SK-N-SH (cell line): ENCODE measurements at regions not wholly inside any gene's neighbourhood (a gene's known extent, or its start where the extent isn't known, plus 50 kb on each side); places are given as distances from the start of the nearest gene placed in this dataset.

Experiments used
- CTCF ChIA-PET: fragments of 300-600, 350-600 bp; formaldehyde crosslinking; extraction: SDS; loops from one replicate; lab custom pipeline; 2021; lab: Yijun Ruan, JAX
- POLR2A ChIA-PET: fragments of 350-600 bp; sonication (Branson Sonifier 250); formaldehyde crosslinking; extraction: SDS; loops from one replicate; lab custom pipeline; 2020; ENCODE audit warnings: antibody characterized with exemption, inconsistent platforms; lab: Yijun Ruan, JAX
- DNase-seq: peaks from one replicate; pipeline ENCODE4 v3.0.0; 2012
- H2AFZ ChIP-seq: fragments of 200-600 bp; sonication (generic); 2 replicates; pipeline ENCODE4 v1.8.1; 2016; ENCODE audit warnings: antibody characterized with exemption, mild to moderate bottlenecking, low read depth
- H3F3A ChIP-seq: fragments of 200-600 bp; sonication (generic); replicated peaks from 2 replicates; pipeline ENCODE3; 2016; ENCODE audit warnings: antibody characterized with exemption, mild to moderate bottlenecking; ENCODE audit not compliant: insufficient read depth
- H3K27ac ChIP-seq, 2 experiments: fragments of 200-500 bp in 1 of 2; fragments of 200-600 bp in 1 of 2; sonication (Bioruptor generic) in 1 of 2; sonication (generic), shearing (Covaris generic) in 1 of 2; 2 replicates each; pipeline versions ENCODE4 v1.5.1 to v1.6.1; 2014 to 2016; ENCODE audit warnings: low read depth in 2 of 2, inconsistent platforms in 1 of 2, low read length in 1 of 2, mild to moderate bottlenecking in 1 of 2, mixed read lengths in 1 of 2
- H3K27me3 ChIP-seq: fragments of 200-600 bp; sonication (generic), shearing (Covaris generic); 2 replicates; pipeline ENCODE4 v1.6.1; 2016; ENCODE audit warnings: mixed run types; ENCODE audit not compliant: insufficient read depth
- H3K36me3 ChIP-seq, 2 experiments: fragments of 200-500 bp in 1 of 2; fragments of 200-600 bp in 1 of 2; sonication (Bioruptor generic) in 1 of 2; sonication (generic) in 1 of 2; replicated peaks in 1 of 2; 2 replicates each; pipeline versions ENCODE3 to v1.5.1; 2014 to 2016; ENCODE audit warnings: low read length in 1 of 2, mild to moderate bottlenecking in 1 of 2; ENCODE audit not compliant: insufficient read depth in 2 of 2, control insufficient read depth in 1 of 2
- H3K4me1 ChIP-seq, 2 experiments: fragments of 200-500 bp in 1 of 2; fragments of 200-600 bp in 1 of 2; sonication (Bioruptor generic) in 1 of 2; sonication (generic), shearing (Covaris generic) in 1 of 2; 2 replicates each; pipeline versions ENCODE4 v1.5.1 to v1.6.1; 2014 to 2016; ENCODE audit warnings: low read depth in 1 of 2, low read length in 1 of 2, mixed run types in 1 of 2; ENCODE audit not compliant: insufficient read depth in 2 of 2, control insufficient read depth in 1 of 2
- H3K4me2 ChIP-seq: fragments of 200-600 bp; sonication (generic), shearing (Covaris generic); 2 replicates; pipeline ENCODE4 v1.6.1; 2017; ENCODE audit warnings: mixed run types
- H3K4me3 ChIP-seq, 2 experiments: fragments of 200-500 bp in 1 of 2; fragments of 200-600 bp in 1 of 2; sonication (Bioruptor generic) in 1 of 2; sonication (generic), shearing (Covaris generic) in 1 of 2; 2 replicates each; pipeline versions ENCODE4 v1.5.1 to v1.8.1; 2014 to 2016; ENCODE audit warnings: low read depth in 2 of 2, inconsistent platforms in 1 of 2, low read length in 1 of 2, mild to moderate bottlenecking in 1 of 2, mixed read lengths in 1 of 2, moderate library complexity in 1 of 2
- H3K79me2 ChIP-seq: fragments of 200-600 bp; sonication (generic); 2 replicates; pipeline ENCODE4 v1.8.1; 2017; ENCODE audit warnings: mild to moderate bottlenecking; ENCODE audit not compliant: insufficient read depth
- H3K9ac ChIP-seq: fragments of 200-600 bp; sonication (generic); 2 replicates; pipeline ENCODE4 v1.6.1; 2017; ENCODE audit warnings: mixed run types
- H3K9me2 ChIP-seq: fragments of 200-600 bp; sonication (generic); 2 replicates; pipeline ENCODE4 v1.6.1; 2017; ENCODE audit warnings: mixed run types
- H3K9me3 ChIP-seq: fragments of 200-600 bp; sonication (generic); 2 replicates; pipeline ENCODE4 v1.6.1; 2017; ENCODE audit warnings: mixed run types, mild to moderate bottlenecking, moderate library complexity
- H4K20me1 ChIP-seq: fragments of 200-600 bp; sonication (generic); 2 replicates; pipeline ENCODE4 v1.6.1; 2017; ENCODE audit warnings: mild to moderate bottlenecking, mixed run types; ENCODE audit not compliant: insufficient read depth
- ELF1 ChIP-seq: IDR thresholded peaks from 2 replicates; pipeline ENCODE4 v1.4.0; 2012
- EP300 ChIP-seq, 2 experiments: IDR thresholded peaks; 2 replicates each; pipeline versions ENCODE4 v1.4.0 to v1.6.1; 2012; ENCODE audit warnings: borderline replicate concordance in 1 of 2, low read depth in 1 of 2, low read length in 1 of 2
- FOSL2 ChIP-seq: IDR thresholded peaks from 2 replicates; pipeline ENCODE4 v1.4.0; 2012; ENCODE audit warnings: low read depth, mild to moderate bottlenecking, moderate library complexity, borderline replicate concordance
- FOXJ3 ChIP-seq: sonication (generic); formaldehyde crosslinking; IDR thresholded peaks from 2 replicates; pipeline ENCODE4 v1.5.1; 2020; ENCODE audit warnings: mild to moderate bottlenecking, missing genetic modification reagents
- GABPA ChIP-seq: IDR thresholded peaks from 2 replicates; pipeline ENCODE4 v1.4.0; 2012; ENCODE audit warnings: low read depth, mild to moderate bottlenecking
- GATA2 ChIP-seq: sonication (generic); formaldehyde crosslinking; IDR thresholded peaks from 2 replicates; pipeline ENCODE4 v1.5.0; 2020; ENCODE audit warnings: mild to moderate bottlenecking, missing genetic modification reagents
- JUND ChIP-seq: IDR thresholded peaks from 2 replicates; pipeline ENCODE4 v1.4.0; 2012
- NRF1 ChIP-seq: IDR thresholded peaks from 2 replicates; pipeline ENCODE4 v1.6.1; 2012; ENCODE audit warnings: low read depth, mild to moderate bottlenecking, low read length
- RCOR1 ChIP-seq: fragments of 150-350 bp; IDR thresholded peaks from 2 replicates; pipeline ENCODE4 v1.6.1; 2017; ENCODE audit warnings: antibody characterized with exemption, low read length
- RFX5 ChIP-seq: IDR thresholded peaks from 2 replicates; pipeline ENCODE4 v1.6.1; 2012; ENCODE audit warnings: mild to moderate bottlenecking, improper control_type of control experiment, low read length
- RXRA ChIP-seq: IDR thresholded peaks from 2 replicates; pipeline ENCODE4 v1.4.0; 2012; ENCODE audit warnings: low read depth, mild to moderate bottlenecking, borderline replicate concordance
- SMC3 ChIP-seq: IDR thresholded peaks from 2 replicates; pipeline ENCODE4 v1.6.1; 2012; ENCODE audit warnings: low read depth, low read length, improper control_type of control experiment
- TCF12 ChIP-seq: IDR thresholded peaks from 2 replicates; pipeline ENCODE4 v1.4.0; 2012
- TEAD4 ChIP-seq: IDR thresholded peaks from 2 replicates; pipeline ENCODE4 v1.4.0; 2012; ENCODE audit warnings: mild to moderate bottlenecking, borderline replicate concordance; ENCODE audit not compliant: insufficient read depth
- USF2 ChIP-seq: fragments of 150-350 bp; IDR thresholded peaks from 2 replicates; pipeline ENCODE4 v1.6.1; 2017; ENCODE audit warnings: antibody characterized with exemption, low read length, low read depth, borderline replicate concordance
- WGBS: methylation state at CpG from one replicate; pipeline ENCODE4 v1.1.6; 2017; ENCODE audit warnings: low lambda C conversion rate; 5-methylcytosine and 5-hydroxymethylcytosine counted together
- TF ChIP-seq, protein P1 (sequence below): fragments of 150-350 bp; IDR thresholded peaks from 2 replicates; pipeline ENCODE4 v1.6.1; 2016; ENCODE audit warnings: mild to moderate bottlenecking, low read depth, low read length
- TF ChIP-seq, protein P2 (sequence below): IDR thresholded peaks from 2 replicates; pipeline ENCODE4 v1.4.0; 2012; ENCODE audit warnings: low read depth, borderline replicate concordance
- TF ChIP-seq, protein P3 (sequence below): IDR thresholded peaks from 2 replicates; pipeline ENCODE4 v1.4.0; 2012; ENCODE audit warnings: low read depth

GRCh38 chr4:180950377-180950776, 1292.8 kb upstream of the TENM3 start:
- Histone ChIP-seq H3K27me3 (no peaks in the 10 kb centered on the region), H3K9me2 (no peaks in the 10 kb centered on the region), H3K9ac (no peak overlapping the region), H3K4me3 (no peak overlapping the region), H3K27ac (no peak overlapping the region), H3K36me3 (no peaks in the 10 kb centered on the region), H3K9me3 (peaks cover 6% of the 10 kb centered on the region), H4K20me1 (no peaks in the 10 kb centered on the region), H3F3A (no peaks in the 10 kb centered on the region), H3K79me2 (no peaks in the 10 kb centered on the region), H3K4me1 (no peaks in the 10 kb centered on the region), H2AFZ (no peak overlapping the region), H3K4me2 (no peak overlapping the region)
- POLR2A ChIA-PET: no interaction called here
- DNase-seq: no peak
- WGBS: 52% methylated on average over 1 of the region's 1 CpG
- TF ChIP-seq SMC3: no peak
- CTCF ChIA-PET: interaction anchor here (1.0 to 1.6 kb wide), 2 partner anchors 11 to 286 kb away, joined by 4 read pairs; no protein-coding TSS in a partner anchor

- Histone ChIP-seq H2AFZ (no peak overlapping the region), H3K9ac (no peak overlapping the region), H4K20me1 (no peaks in the 10 kb centered on the region), H3K36me3 (no peaks in the 10 kb centered on the region), H3K9me3 (peaks cover 6% of the 10 kb centered on the region), H3K27me3 (no peaks in the 10 kb centered on the region), H3K4me2 (no peak overlapping the region), H3K79me2 (no peaks in the 10 kb centered on the region), H3K27ac (no peak overlapping the region), H3F3A (no peaks in the 10 kb centered on the region), H3K4me1 (no peaks in the 10 kb centered on the region)
- POLR2A ChIA-PET: no interaction called here
- no peak for DNase-seq
- 32% methylated on average over 2 of the region's 2 CpGs for WGBS
- CTCF ChIA-PET: interaction anchor here (1.0 to 1.6 kb wide), 2 partner anchors 10 to 287 kb away, joined by 4 read pairs; no protein-coding TSS in a partner anchor
- TF ChIP-seq ELF1 (no peak), GABPA (no peak), TCF12 (no peak), RCOR1 (no peak), GATA2 (no peak), TEAD4 (no peak), NRF1 (no peak), FOSL2 (no peak), FOXJ3 (no peak), RXRA (no peak), JUND (no peak), USF2 (no peak), EP300 (IDR thresholded peaks at IDR 0.05; ENCODE audit: borderline replicate concordance in 1 of 2, low read depth in 1 of 2, low read length in 1 of 2) (no peak), RFX5 (no peak)
- TF ChIP-seq, protein P1, sequence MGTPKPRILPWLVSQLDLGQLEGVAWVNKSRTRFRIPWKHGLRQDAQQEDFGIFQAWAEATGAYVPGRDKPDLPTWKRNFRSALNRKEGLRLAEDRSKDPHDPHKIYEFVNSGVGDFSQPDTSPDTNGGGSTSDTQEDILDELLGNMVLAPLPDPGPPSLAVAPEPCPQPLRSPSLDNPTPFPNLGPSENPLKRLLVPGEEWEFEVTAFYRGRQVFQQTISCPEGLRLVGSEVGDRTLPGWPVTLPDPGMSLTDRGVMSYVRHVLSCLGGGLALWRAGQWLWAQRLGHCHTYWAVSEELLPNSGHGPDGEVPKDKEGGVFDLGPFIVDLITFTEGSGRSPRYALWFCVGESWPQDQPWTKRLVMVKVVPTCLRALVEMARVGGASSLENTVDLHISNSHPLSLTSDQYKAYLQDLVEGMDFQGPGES: no peak
- TF ChIP-seq, protein P2, sequence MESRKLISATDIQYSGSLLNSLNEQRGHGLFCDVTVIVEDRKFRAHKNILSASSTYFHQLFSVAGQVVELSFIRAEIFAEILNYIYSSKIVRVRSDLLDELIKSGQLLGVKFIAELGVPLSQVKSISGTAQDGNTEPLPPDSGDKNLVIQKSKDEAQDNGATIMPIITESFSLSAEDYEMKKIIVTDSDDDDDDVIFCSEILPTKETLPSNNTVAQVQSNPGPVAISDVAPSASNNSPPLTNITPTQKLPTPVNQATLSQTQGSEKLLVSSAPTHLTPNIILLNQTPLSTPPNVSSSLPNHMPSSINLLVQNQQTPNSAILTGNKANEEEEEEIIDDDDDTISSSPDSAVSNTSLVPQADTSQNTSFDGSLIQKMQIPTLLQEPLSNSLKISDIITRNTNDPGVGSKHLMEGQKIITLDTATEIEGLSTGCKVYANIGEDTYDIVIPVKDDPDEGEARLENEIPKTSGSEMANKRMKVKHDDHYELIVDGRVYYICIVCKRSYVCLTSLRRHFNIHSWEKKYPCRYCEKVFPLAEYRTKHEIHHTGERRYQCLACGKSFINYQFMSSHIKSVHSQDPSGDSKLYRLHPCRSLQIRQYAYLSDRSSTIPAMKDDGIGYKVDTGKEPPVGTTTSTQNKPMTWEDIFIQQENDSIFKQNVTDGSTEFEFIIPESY: no peak
- TF ChIP-seq, protein P3, sequence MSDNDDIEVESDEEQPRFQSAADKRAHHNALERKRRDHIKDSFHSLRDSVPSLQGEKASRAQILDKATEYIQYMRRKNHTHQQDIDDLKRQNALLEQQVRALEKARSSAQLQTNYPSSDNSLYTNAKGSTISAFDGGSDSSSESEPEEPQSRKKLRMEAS: no peak
- TF ChIP-seq, all 33 proteins: peak for 0
- Histone ChIP-seq H3K9me2 (no peaks in the 10 kb centered on the region), H3K4me3 (no peak overlapping the region)
Measured at GRCh38 chr4:180951312-180951711, 1291.9 kb upstream of the TENM3 start.
